Stomach (tissue), 8 donors: ENCODE measurements at regions not wholly inside any gene's neighbourhood (a gene's known extent, or its start where the extent isn't known, plus 50 kb on each side); places are given as distances from the start of the nearest gene placed in this dataset.

Source experiments
- DNase-seq, 2 donors: peaks; one replicate each; pipeline versions ENCODE4 v3.0.0 to v3.0.0-alpha.2; 2013 to 2019
- H3K27ac ChIP-seq, 5 donors: fragments of 200-600 bp in 4 of 5; sonication (generic) in 4 of 5; one replicate each; pipeline ENCODE4 v1.5.1; 2013 to 2019; ENCODE audit warnings: mild to moderate bottlenecking in 1 of 5, moderate library complexity in 1 of 5
- H3K27me3 ChIP-seq, 3 donors: fragments of 200-600 bp; sonication (generic); one replicate each; pipeline ENCODE4 v1.5.1; 2017 to 2019; ENCODE audit warnings: mixed run types in 1 of 3
- H3K36me3 ChIP-seq, 4 donors: fragments of 200-600 bp; sonication (generic); 1 replicate in 3 of 4; 2 replicates in 1 of 4; pipeline ENCODE4 v1.5.1; 2016 to 2019
- H3K4me1 ChIP-seq, 4 donors: fragments of 200-600 bp; sonication (generic); one replicate each; pipeline ENCODE4 v1.5.1; 2016 to 2019
- H3K4me3 ChIP-seq, 4 donors: fragments of 200-600 bp; sonication (generic) in 3 of 4; one replicate each; pipeline ENCODE4 v1.5.1; 2016 to 2019; ENCODE audit warnings: mild to moderate bottlenecking in 1 of 4
- H3K9me3 ChIP-seq, 4 donors: fragments of 200-600 bp; sonication (generic); one replicate each; pipeline ENCODE4 v1.5.1; 2016 to 2019
- EP300 ChIP-seq: sonication (generic); formaldehyde crosslinking; IDR thresholded peaks from one replicate; pipeline ENCODE4 v1.6.1; 2017; ENCODE audit warnings: antibody characterized with exemption
- POLR2A ChIP-seq, 4 donors: fragments of 450-650 bp; IDR thresholded peaks; one replicate each; pipeline ENCODE4 v1.6.1; 2016; ENCODE audit warnings: antibody characterized with exemption in 4 of 4, control low read depth in 2 of 4, mild to moderate bottlenecking in 1 of 4, moderate library complexity in 1 of 4
- POLR2AphosphoS5 ChIP-seq, 3 donors: sonication (generic); formaldehyde crosslinking; IDR thresholded peaks; one replicate each; pipeline ENCODE4 v1.6.1; 2016; ENCODE audit warnings: antibody characterized with exemption in 3 of 3
- WGBS, 5 donors: extraction: QIAGEN DNeasy Blood & Tissue Kit in 3 of 5; methylation state at CpG; one replicate each; pipeline versions ENCODE4 v1.1.5 to v1.1.7; 2013 to 2018; 5-methylcytosine and 5-hydroxymethylcytosine counted together
- intact Hi-C: fragments of 100-400 bp; cut with DNase I; formaldehyde crosslinking; loops from one replicate; pipeline ENCODE4 v1.15.1; 2023; ENCODE audit warnings: low total_unique reads
- TF ChIP-seq, protein P1 (sequence below), 7 experiments: fragments of 450-650 bp in 4 of 7; fragments of 200-600 bp in 3 of 7; sonication (generic) in 3 of 7; IDR thresholded peaks; one replicate each; pipeline ENCODE4 v1.5.1; 2016 to 2019; ENCODE audit warnings: antibody characterized with exemption in 7 of 7, control low read depth in 2 of 7, mild to moderate bottlenecking in 1 of 7
- donor health status: healthy with polysubstance abuse.
- donor health status: Bipolar disorder and iron deficiency.
- donor health status: healthy.

DNA sequence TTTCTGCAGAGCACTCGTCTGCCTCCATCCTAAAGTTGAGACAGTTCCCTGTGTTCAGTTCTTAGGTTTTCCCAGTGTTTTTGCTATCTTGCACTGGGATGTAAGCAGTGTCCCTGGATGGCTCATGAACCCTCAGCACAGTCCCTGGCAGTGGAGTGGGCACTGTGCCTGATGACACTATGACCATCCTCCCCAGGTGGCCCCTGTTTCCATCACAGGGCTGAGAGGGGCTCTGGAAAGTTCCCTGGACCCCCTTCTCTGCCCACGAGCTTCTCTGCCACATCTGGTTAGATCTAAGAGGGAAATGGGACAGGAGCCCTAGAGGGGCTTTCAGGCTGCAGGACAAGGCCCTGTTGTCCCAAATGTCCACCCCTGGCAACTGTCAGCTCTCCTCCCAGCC, 249.8 kb upstream of the SFSWAP start:
- Histone ChIP-seq H3K4me1 (no peaks in the 10 kb centered on the region), H3K9me3 (peaks cover 0 to 4% (median 0%) of the 10 kb centered on the region in 4 donors), H3K4me3 (no peak overlapping the region), H3K27ac (no peak overlapping the region), H3K36me3 (no peaks in the 10 kb centered on the region), H3K27me3 (peaks cover 0 to 61% (median 9%) of the 10 kb centered on the region in 3 donors)
- intact Hi-C loops: no loop called here
- 54 to 64% (median 58%) methylated on average over 2 of the region's 2 CpGs for WGBS, 5 donors
- TF ChIP-seq, protein P1, sequence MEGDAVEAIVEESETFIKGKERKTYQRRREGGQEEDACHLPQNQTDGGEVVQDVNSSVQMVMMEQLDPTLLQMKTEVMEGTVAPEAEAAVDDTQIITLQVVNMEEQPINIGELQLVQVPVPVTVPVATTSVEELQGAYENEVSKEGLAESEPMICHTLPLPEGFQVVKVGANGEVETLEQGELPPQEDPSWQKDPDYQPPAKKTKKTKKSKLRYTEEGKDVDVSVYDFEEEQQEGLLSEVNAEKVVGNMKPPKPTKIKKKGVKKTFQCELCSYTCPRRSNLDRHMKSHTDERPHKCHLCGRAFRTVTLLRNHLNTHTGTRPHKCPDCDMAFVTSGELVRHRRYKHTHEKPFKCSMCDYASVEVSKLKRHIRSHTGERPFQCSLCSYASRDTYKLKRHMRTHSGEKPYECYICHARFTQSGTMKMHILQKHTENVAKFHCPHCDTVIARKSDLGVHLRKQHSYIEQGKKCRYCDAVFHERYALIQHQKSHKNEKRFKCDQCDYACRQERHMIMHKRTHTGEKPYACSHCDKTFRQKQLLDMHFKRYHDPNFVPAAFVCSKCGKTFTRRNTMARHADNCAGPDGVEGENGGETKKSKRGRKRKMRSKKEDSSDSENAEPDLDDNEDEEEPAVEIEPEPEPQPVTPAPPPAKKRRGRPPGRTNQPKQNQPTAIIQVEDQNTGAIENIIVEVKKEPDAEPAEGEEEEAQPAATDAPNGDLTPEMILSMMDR (IDR thresholded peaks at IDR 0.05): no peak
- TF ChIP-seq EP300: no peak
- no peak for TF ChIP-seq POLR2A (IDR thresholded peaks at IDR 0.05)
- no peak for TF ChIP-seq POLR2AphosphoS5 (IDR thresholded peaks at IDR 0.05)
- DNase-seq: peak in 1 of 2 donors; percentile 2

- peaks cover 0 to 53% (median 9%) of the 10 kb centered on the region in 3 donors for H3K27me3 ChIP-seq
- intact Hi-C loops: no loop called here
- H3K4me3 ChIP-seq: no peak overlapping the region
- H3K9me3 ChIP-seq: peaks cover 4 to 14% (median 8%) of the 10 kb centered on the region in 4 donors
- H3K4me1 ChIP-seq: no peaks in the 10 kb centered on the region
- no peak for DNase-seq
- TF ChIP-seq, protein P1 (IDR thresholded peaks at IDR 0.05): no peak
- TF ChIP-seq EP300 (no peak), POLR2A (IDR thresholded peaks at IDR 0.05) (no peak), POLR2AphosphoS5 (IDR thresholded peaks at IDR 0.05) (no peak)
- H3K27ac ChIP-seq: no peak overlapping the region
- WGBS, 5 donors: 56 to 68% (median 66%) methylated on average over 4 of the region's 4 CpGs
- H3K36me3 ChIP-seq: no peaks in the 10 kb centered on the region
Measured at GRCh38 chr12:131463174-131463573, 247.7 kb upstream of the SFSWAP start.

DNA sequence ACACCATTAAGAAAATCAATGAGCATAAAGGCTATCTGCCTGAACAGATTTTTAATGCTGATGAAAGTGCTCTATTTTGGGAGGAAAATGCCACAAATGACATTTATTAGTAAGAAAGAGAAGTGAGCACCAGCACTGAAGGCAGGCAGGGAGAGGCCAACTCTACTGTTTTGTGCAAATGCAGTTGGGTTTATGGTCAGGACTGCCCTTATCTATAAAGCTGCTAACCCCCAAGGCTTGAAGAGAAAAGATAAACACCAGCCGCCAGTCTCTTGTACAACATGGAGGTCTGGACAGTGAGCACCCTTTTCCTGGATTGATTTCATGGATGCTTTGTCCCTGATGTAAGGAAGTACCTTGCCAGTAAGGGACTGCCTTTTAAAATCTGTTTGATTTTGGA, 246.8 kb upstream of the SFSWAP start:
- peaks cover 0 to 49% (median 7%) of the 10 kb centered on the region in 3 donors for H3K27me3 ChIP-seq
- H3K4me3 ChIP-seq: no peak overlapping the region
- no peaks in the 10 kb centered on the region for H3K4me1 ChIP-seq
- no peak for DNase-seq
- WGBS, 5 donors: 33 to 57% (median 38%) methylated on average over 1 of the region's 1 CpG
- H3K27ac ChIP-seq: no peak overlapping the region
- TF ChIP-seq POLR2AphosphoS5 (IDR thresholded peaks at IDR 0.05) (no peak), EP300 (no peak), POLR2A (IDR thresholded peaks at IDR 0.05) (no peak)
- TF ChIP-seq, protein P1 (IDR thresholded peaks at IDR 0.05): no peak
- intact Hi-C loops: no loop called here
- H3K9me3 ChIP-seq: peaks cover 4 to 14% (median 8%) of the 10 kb centered on the region in 4 donors
- no peaks in the 10 kb centered on the region for H3K36me3 ChIP-seq

DNA sequence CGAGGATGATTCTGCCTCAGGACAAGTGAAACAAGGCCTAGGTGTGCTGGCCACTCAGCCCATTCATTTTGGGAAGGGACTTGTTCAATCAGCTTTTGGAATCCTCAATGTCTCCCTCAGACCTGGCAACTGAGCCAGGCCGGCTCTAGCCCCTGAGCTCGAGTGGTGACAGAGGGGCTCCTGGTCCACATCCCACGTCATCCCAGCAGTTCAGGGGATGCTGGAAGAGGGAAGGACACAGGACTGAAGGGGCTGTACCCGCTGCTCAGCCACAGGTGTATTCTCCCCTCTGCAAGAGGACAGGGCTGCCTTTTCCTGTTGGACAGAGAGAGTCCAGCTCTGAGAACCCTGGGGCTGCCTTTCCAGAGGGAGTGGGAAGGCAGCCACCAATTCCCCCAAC, 244.6 kb upstream of the SFSWAP start:
- WGBS, 5 donors: 71 to 93% (median 82%) methylated on average over 4 to 5 of the region's 5 CpGs
- intact Hi-C loops: no loop called here
- peaks cover 4 to 14% (median 8%) of the 10 kb centered on the region in 4 donors for H3K9me3 ChIP-seq
- H3K4me1 ChIP-seq: no peaks in the 10 kb centered on the region
- peak in 1 of 2 donors; percentile 1 for DNase-seq
- no peak overlapping the region for H3K4me3 ChIP-seq
- peaks cover 0 to 32% (median 0%) of the 10 kb centered on the region in 3 donors for H3K27me3 ChIP-seq
- no peak for TF ChIP-seq POLR2AphosphoS5 (IDR thresholded peaks at IDR 0.05)
- TF ChIP-seq POLR2A (IDR thresholded peaks at IDR 0.05): no peak
- no peak for TF ChIP-seq EP300
- TF ChIP-seq, protein P1 (IDR thresholded peaks at IDR 0.05): no peak
- H3K27ac ChIP-seq: no peak overlapping the region
- no peaks in the 10 kb centered on the region for H3K36me3 ChIP-seq
